ENCODE measurements at regions not wholly inside any gene's neighbourhood (a gene's known extent, or its start where the extent isn't known, plus 50 kb on each side); places are given as distances from the start of the nearest gene placed in this dataset.

- DNase-seq (ENCODE audit: low spot score) = no peak
These were observed 195.8 kb upstream of the RASGEF1B start for GRCh38 chr4:81667539-81667938.

DNA sequence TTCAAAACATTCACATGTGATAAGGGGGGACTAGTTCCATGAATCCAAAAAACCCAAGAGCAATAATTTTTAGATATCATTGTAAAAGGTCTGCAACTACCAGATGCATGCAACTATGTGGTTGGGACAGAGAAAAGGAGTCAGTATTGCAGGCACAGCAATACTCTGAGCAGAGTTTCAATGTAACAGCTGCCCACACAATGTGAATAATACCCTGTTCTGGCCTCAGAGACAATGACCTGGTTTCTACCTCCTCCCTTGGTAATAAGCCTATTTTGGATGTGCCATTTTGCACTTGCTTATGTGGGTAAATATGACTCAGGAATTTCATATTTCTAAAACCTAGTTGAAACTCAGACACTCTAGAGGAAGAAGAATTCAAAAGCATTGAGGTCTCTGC is 194.8 kb upstream of the RASGEF1B start:
- no peak for DNase-seq (ENCODE audit: low spot score)

GRCh38 chr4:81665649-81666048 is 193.9 kb upstream of the RASGEF1B start:
- DNase-seq (ENCODE audit: low spot score) = no peak

- no peak for DNase-seq (ENCODE audit: low spot score)
These were observed 193.3 kb upstream of the RASGEF1B start for GRCh38 chr4:81665045-81665444.

DNA sequence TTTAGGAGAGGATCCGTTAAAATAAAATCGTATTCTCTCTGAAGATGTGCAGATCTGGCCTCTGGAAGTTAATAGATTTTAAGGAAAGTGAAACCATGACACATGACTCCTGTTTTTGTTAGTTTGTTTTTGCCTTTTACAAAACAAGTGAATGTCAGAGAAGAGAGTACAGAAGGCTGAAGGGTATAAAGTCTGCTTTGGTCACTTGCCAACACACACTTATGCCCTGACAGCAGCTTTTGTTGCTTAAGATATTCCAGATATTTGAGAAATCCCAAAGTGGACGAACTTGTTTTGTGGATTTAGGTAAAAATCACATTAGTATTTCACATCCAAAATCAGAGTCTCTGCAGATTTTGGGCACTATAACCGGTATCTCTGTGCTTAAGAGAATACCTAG is 192.4 kb upstream of the RASGEF1B start:
- DNase-seq (ENCODE audit: low spot score) = no peak

DNA sequence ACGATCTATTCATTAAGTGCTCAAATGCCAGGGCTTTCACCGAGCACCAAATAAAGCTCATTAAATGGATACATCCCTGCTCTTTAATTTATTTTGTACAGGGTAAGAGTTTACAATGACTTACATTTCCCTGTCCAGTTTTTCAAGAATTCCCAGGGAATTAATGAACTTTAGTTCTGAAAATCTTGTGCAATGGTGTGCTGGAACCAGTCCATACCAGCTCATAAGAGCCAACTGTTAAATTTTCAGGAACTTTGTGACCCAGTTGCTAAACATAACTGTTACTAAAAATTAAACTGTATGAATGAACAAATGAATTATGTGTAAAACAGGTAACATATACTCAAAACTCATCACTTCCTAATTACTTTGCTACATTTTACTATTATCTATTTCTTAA is 191.7 kb upstream of the RASGEF1B start:
- no peak for DNase-seq (ENCODE audit: low spot score)

DNA sequence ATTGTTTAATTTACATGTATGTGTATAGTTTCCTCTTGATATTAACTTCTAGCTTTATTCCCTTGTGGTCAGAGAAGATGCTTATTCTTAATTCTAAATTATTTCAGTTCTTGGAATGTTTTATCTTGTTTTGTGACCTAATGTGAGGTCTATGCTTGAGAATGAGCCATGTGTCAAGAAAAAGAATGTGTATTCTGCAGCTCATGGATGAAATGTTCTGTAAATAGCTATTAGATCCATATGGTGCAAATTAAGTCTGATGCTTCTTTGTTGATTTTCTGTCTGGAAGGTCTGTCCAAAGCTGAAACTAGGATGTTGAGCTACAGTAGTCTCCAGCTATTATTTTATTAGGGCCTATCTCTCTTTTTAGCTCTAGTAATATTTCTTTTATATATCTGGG is 187.3 kb upstream of the RASGEF1B start:
- no peak for DNase-seq (ENCODE audit: low spot score)

DNA sequence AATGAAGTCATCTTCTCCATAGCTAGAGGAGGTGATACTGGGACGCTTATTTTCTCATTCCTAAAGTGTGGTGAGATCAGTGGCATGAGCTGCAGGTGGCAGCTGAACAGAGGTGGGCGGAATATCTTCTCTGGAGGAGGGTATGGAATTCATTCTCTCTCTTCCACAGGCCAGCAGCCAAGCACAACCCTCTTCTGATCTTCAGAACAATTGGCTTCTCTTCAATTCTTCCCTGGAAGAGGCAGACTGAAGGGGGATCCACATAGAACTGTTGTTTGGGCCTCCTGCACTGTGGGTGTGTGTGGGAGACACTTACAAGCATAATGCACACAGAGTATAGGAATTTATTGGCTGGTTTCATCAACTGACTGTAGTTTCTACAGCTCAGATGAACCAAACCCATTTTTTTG is 180.4 kb upstream of the RASGEF1B start:
- no peak for DNase-seq (ENCODE audit: low spot score)

- no peak for DNase-seq (ENCODE audit: low spot score)
These were observed 179.7 kb upstream of the RASGEF1B start for GRCh38 chr4:81651243-81651899.

GRCh38 chr4:81650606-81651242 is 179.0 kb upstream of the RASGEF1B start:
- DNase-seq (ENCODE audit: low spot score) = no peak

DNA sequence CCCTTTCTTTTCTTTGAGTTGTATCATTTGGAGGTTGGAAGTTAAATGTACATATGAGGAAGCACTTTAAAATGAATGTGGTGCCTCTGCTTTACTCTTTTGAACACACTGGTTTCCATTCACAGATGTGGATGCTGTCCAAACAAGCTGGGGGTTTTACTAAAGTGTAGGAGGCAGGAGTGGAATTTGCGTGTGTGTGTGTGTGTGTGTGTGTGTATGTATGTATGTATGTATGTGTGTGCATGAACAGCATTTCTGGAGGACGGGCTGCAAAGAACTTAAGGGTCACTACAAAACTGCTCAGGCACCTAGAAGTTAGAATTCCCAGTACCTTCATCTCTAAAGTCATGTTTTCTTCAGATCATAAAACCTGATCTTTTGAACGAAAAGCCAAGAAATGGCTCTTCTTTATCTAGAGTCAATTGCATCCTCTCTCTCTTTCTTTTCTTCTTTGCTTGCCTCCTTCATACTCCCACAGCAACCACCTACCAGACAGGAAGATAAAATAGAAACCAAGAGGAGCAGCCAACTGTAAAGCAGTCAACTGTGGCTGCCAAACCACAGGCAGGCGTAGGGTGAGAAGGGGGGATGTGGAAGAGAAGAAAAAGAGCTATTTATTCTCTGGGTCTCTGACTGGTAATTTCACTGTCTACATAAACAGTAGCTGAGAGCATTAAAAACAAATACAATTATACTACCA is 177.0 kb upstream of the RASGEF1B start:
- no peak for DNase-seq (ENCODE audit: low spot score)

GRCh38 chr4:81647388-81647787 is 175.7 kb upstream of the RASGEF1B start:
- no peak for DNase-seq (ENCODE audit: low spot score)

- no peak for DNase-seq (ENCODE audit: low spot score)
These were observed 170.8 kb upstream of the RASGEF1B start for GRCh38 chr4:81642543-81642942.

DNA sequence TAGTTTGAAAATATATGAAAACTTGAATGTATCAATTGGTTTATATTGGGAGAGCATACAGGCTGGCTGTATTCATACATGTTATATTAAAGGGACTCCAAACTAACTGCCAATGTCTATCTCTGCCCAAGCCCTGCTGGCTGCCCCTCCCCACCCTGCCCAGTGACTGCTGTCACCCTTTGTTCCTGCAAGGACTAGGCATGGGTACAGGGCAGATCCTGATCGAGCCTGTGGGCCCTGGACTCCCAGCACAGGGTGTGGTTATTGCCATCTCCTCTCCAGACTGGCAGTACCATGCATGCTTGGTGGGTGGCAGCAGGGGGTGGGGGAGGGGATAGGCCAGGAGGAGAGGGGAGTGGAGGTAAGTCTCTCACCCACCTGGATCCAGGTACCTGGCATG is 167.5 kb upstream of the RASGEF1B start:
- no peak for DNase-seq (ENCODE audit: low spot score)

- no peak for DNase-seq (ENCODE audit: low spot score)
These were observed 167.0 kb upstream of the RASGEF1B start for GRCh38 chr4:81638698-81639097.

- no peak for DNase-seq (ENCODE audit: low spot score)
These were observed 164.0 kb upstream of the RASGEF1B start for GRCh38 chr4:81635739-81636138.

DNA sequence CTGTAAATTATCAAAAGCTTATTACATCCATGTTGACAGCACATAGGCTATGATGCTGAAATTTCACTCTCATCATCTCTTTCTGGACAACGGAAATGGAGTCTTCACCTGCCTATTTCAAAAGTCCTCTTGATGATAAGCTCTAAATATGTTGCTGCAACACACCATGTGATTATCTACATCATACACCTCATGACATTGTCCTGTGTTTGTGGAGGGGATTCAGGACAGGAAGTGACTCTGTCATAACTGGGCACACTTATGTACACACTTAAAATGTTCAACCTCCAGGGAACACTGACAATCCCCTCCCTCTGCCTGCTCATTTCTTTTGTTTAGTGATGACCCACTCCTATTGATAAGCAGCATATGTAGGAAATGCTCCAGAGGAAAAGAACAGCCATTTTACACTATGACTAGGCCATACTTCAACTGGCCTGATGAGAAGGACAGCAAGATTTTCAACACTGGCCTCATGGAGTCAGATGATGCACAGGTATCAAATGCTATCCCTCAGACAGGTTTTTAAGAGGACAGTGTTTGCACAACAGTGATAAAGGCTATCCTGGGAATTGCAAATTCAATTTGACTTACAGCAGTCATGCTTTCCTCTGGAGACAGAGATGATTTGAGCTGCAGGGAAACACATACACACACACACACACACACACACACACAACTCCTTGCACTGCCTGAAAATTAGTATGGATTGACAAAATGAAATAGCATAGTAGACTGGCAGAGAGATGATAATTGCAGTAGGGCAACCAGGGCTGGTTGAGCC is 163.3 kb upstream of the RASGEF1B start:
- DNase-seq (ENCODE audit: low spot score) = no peak

GRCh38 chr4:81634165-81634564 is 162.5 kb upstream of the RASGEF1B start:
- no peak for DNase-seq (ENCODE audit: low spot score)

GRCh38 chr4:81632581-81633299 is 161.0 kb upstream of the RASGEF1B start:
- DNase-seq (ENCODE audit: low spot score) = no peak

GRCh38 chr4:81631958-81632441 is 160.3 kb upstream of the RASGEF1B start:
- peak; percentile 24 for DNase-seq (ENCODE audit: low spot score)

- DNase-seq (ENCODE audit: low spot score) = no peak
These were observed 157.7 kb upstream of the RASGEF1B start for GRCh38 chr4:81629366-81629765.

DNA sequence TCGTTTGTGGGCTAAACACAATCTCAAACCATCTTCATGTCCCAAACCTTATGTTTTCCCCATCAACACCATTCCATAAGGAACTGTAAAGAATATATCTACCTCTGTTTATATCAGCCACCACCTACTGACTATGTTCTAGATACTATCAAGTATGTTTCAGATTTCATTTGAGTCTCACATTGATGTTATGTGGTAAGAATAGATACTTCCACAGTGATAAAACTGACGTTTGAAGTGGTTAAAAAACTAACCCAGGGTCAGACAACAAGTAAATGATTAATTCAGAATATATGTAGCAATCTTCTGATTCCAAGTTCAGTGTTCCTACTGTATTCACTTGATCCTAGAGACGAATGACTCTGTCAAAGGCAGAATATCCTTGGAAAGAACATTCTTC is 156.8 kb upstream of the RASGEF1B start:
- no peak for DNase-seq (ENCODE audit: low spot score)

Measured in GM03348 (cell line).